SK-N-SH treated with all-trans-retinoic acid at 6 μM for 48 hours (cell line): ENCODE measurements at regions not wholly inside any gene's neighbourhood (a gene's known extent, or its start where the extent isn't known, plus 50 kb on each side); places are given as distances from the start of the nearest gene placed in this dataset.

ENCODE experiments used
- ATAC-seq: fragments of 200-7000 bp; cut with Tn5 transposase; 3 replicates; pipeline ENCODE4 v1.9.1; 2020; ENCODE audit warnings: mild to moderate bottlenecking, moderate library complexity
- ARNTL ChIP-seq: fragments of 450-650 bp; formaldehyde crosslinking; IDR thresholded peaks from 2 replicates; pipeline ENCODE4 v1.5.0; 2020; ENCODE audit warnings: low read depth, mild to moderate bottlenecking, moderate library complexity, borderline replicate concordance
- BACH2 ChIP-seq: fragments of 250-450 bp; sonication (Bioruptor Pico); IDR thresholded peaks from 2 replicates; pipeline ENCODE4 v1.9.0; 2021; ENCODE audit warnings: mild to moderate bottlenecking, borderline replicate concordance
- CREB5 ChIP-seq: fragments of 250-450 bp; sonication (Bioruptor Pico); IDR thresholded peaks from 2 replicates; pipeline ENCODE4 v1.5.1; 2020; ENCODE audit warnings: low read depth, mild to moderate bottlenecking, moderate library complexity
- CSDC2 ChIP-seq: fragments of 250-450 bp; sonication (Bioruptor Pico); IDR thresholded peaks from 2 replicates; pipeline ENCODE4 v1.5.0; 2020; ENCODE audit warnings: mild to moderate bottlenecking, moderate library complexity
- CSRNP3 ChIP-seq: fragments of 250-450 bp; sonication (Bioruptor Pico); IDR thresholded peaks from 2 replicates; pipeline ENCODE4 v1.5.1; 2021; ENCODE audit warnings: mild to moderate bottlenecking, moderate library complexity
- ESRRG ChIP-seq: fragments of 250-450 bp; sonication (Bioruptor Pico); IDR thresholded peaks from 2 replicates; pipeline ENCODE4 v1.6.1; 2021; ENCODE audit warnings: mild to moderate bottlenecking
- GLIS3 ChIP-seq: fragments of 250-450 bp; sonication (Bioruptor Pico); IDR thresholded peaks from 2 replicates; pipeline ENCODE4 v1.5.0; 2020; ENCODE audit warnings: mild to moderate bottlenecking, moderate library complexity
- ISL1 ChIP-seq: fragments of 250-450 bp; sonication (Bioruptor Pico); IDR thresholded peaks from 2 replicates; pipeline ENCODE4 v2.1.2; 2022; ENCODE audit warnings: mild to moderate bottlenecking, moderate library complexity
- PPARA ChIP-seq: fragments of 250-450 bp; sonication (Bioruptor Pico); IDR thresholded peaks from 2 replicates; pipeline ENCODE4 v1.5.0; 2020; ENCODE audit warnings: mild to moderate bottlenecking, borderline replicate concordance
- RARB ChIP-seq: fragments of 250-450 bp; sonication (Bioruptor Pico); IDR thresholded peaks from 2 replicates; pipeline ENCODE4 v1.8.0; 2021; ENCODE audit warnings: mild to moderate bottlenecking, moderate library complexity
- SNAI2 ChIP-seq: fragments of 250-450 bp; sonication (Bioruptor Pico); IDR thresholded peaks from 2 replicates; pipeline ENCODE4 v1.5.0; 2020; ENCODE audit warnings: mild to moderate bottlenecking, moderate library complexity
- TCF4 ChIP-seq: fragments of 250-450 bp; sonication (Bioruptor Pico); IDR thresholded peaks from 2 replicates; pipeline ENCODE4 v1.8.0; 2021; ENCODE audit warnings: mild to moderate bottlenecking, moderate library complexity, borderline replicate concordance
- TOX ChIP-seq: fragments of 250-450 bp; sonication (Bioruptor Pico); IDR thresholded peaks from 2 replicates; pipeline ENCODE4 v1.8.0; 2021; ENCODE audit warnings: mild to moderate bottlenecking, moderate library complexity, borderline replicate concordance
- ZFP30 ChIP-seq: fragments of 450-650 bp; formaldehyde crosslinking; IDR thresholded peaks from 2 replicates; pipeline ENCODE4 v1.5.0; 2022; ENCODE audit warnings: mild to moderate bottlenecking, moderate library complexity
- ZNF565 ChIP-seq: fragments of 450-650 bp; formaldehyde crosslinking; conservative IDR thresholded peaks from 2 replicates; pipeline ENCODE4 v1.5.0; 2020; ENCODE audit warnings: low read depth, mild to moderate bottlenecking, moderate library complexity
- ZNF70 ChIP-seq: fragments of 450-650 bp; formaldehyde crosslinking; IDR thresholded peaks from 2 replicates; pipeline ENCODE4 v1.5.0; 2020; ENCODE audit warnings: mild to moderate bottlenecking, moderate library complexity
- ZNF8 ChIP-seq: fragments of 450-650 bp; formaldehyde crosslinking; IDR thresholded peaks from 2 replicates; pipeline ENCODE4 v1.5.0; 2020; ENCODE audit warnings: mild to moderate bottlenecking, moderate library complexity
- TF ChIP-seq, protein P1 (sequence below): fragments of 250-450 bp; sonication (Bioruptor Pico); IDR thresholded peaks from 2 replicates; pipeline ENCODE4 v1.5.0; 2020; ENCODE audit warnings: mild to moderate bottlenecking, moderate library complexity
- TF ChIP-seq, protein P2 (sequence below): fragments of 250-450 bp; sonication (Bioruptor Pico); IDR thresholded peaks from 2 replicates; pipeline ENCODE4 v1.8.0; 2021; ENCODE audit warnings: low read depth, mild to moderate bottlenecking, moderate library complexity, borderline replicate concordance

GRCh38 chr10:4655406-4655805 is 170.6 kb upstream of the AKR1E2 start:
- ATAC-seq, result no peak
- TF ChIP-seq SNAI2 (CRISPR knock-in tag) (no peak), ZFP30 (CRISPR knock-in tag) (no peak), ISL1 (CRISPR knock-in tag) (no peak), TCF4 (CRISPR knock-in tag) (no peak), GLIS3 (no peak), ARNTL (CRISPR knock-in tag) (no peak), CSDC2 (no peak), ESRRG (CRISPR knock-in tag) (no peak)

- ATAC-seq, result no peak
- TF ChIP-seq RARB (CRISPR knock-in tag) (no peak), GLIS3 (no peak), CREB5 (CRISPR knock-in tag) (no peak), TOX (CRISPR knock-in tag) (no peak), ZNF70 (no peak), ZFP30 (CRISPR knock-in tag) (no peak), SNAI2 (CRISPR knock-in tag) (no peak), ISL1 (CRISPR knock-in tag) (no peak), ZNF8 (CRISPR knock-in tag) (no peak), PPARA (no peak), CSRNP3 (no peak), ZNF565 (CRISPR knock-in tag) (no peak), BACH2 (CRISPR knock-in tag) (no peak), ARNTL (CRISPR knock-in tag) (no peak)
- TF ChIP-seq, protein P1, sequence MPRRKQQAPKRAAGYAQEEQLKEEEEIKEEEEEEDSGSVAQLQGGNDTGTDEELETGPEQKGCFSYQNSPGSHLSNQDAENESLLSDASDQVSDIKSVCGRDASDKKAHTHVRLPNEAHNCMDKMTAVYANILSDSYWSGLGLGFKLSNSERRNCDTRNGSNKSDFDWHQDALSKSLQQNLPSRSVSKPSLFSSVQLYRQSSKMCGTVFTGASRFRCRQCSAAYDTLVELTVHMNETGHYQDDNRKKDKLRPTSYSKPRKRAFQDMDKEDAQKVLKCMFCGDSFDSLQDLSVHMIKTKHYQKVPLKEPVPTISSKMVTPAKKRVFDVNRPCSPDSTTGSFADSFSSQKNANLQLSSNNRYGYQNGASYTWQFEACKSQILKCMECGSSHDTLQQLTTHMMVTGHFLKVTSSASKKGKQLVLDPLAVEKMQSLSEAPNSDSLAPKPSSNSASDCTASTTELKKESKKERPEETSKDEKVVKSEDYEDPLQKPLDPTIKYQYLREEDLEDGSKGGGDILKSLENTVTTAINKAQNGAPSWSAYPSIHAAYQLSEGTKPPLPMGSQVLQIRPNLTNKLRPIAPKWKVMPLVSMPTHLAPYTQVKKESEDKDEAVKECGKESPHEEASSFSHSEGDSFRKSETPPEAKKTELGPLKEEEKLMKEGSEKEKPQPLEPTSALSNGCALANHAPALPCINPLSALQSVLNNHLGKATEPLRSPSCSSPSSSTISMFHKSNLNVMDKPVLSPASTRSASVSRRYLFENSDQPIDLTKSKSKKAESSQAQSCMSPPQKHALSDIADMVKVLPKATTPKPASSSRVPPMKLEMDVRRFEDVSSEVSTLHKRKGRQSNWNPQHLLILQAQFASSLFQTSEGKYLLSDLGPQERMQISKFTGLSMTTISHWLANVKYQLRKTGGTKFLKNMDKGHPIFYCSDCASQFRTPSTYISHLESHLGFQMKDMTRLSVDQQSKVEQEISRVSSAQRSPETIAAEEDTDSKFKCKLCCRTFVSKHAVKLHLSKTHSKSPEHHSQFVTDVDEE, result no peak
Measured at GRCh38 chr10:4654496-4654895, 171.5 kb upstream of the AKR1E2 start.

DNA sequence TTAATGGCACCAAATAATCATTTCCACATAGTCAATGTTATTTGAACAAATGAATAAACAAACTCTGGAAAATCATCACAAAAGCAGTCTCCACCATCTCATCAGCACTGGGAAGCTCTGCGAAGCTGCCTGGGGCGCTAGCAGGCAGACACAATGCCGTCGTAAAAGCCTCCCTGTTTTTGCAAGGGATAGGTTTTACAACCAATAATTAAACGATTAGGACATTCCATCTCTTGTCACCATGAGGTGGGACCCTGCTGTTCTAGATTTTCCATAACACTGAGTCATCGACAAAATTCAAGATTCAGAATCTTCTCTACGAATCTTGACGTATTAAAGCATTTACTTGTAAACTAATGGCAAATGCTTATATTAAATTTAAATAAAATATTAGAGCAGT is 172.8 kb upstream of the AKR1E2 start:
- TF ChIP-seq PPARA (no peak), ISL1 (CRISPR knock-in tag) (no peak), TCF4 (CRISPR knock-in tag) (no peak), ZNF565 (CRISPR knock-in tag) (no peak), ARNTL (CRISPR knock-in tag) (no peak), ZFP30 (CRISPR knock-in tag) (no peak), CSRNP3 (no peak), CREB5 (CRISPR knock-in tag) (no peak)
- TF ChIP-seq, protein P2, sequence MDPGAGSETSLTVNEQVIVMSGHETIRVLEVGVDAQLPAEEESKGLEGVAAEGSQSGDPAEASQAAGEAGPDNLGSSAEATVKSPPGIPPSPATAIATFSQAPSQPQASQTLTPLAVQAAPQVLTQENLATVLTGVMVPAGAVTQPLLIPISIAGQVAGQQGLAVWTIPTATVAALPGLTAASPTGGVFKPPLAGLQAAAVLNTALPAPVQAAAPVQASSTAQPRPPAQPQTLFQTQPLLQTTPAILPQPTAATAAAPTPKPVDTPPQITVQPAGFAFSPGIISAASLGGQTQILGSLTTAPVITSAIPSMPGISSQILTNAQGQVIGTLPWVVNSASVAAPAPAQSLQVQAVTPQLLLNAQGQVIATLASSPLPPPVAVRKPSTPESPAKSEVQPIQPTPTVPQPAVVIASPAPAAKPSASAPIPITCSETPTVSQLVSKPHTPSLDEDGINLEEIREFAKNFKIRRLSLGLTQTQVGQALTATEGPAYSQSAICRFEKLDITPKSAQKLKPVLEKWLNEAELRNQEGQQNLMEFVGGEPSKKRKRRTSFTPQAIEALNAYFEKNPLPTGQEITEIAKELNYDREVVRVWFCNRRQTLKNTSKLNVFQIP, result no peak
- TF ChIP-seq, all 23 proteins: peak for 0
- no peak for ATAC-seq
